VCaP (cell line): ENCODE measurements at regions not wholly inside any gene's neighbourhood (a gene's known extent, or its start where the extent isn't known, plus 50 kb on each side); places are given as distances from the start of the nearest gene placed in this dataset.

Source experiments
- H3K27ac ChIP-seq: fragments of 450-650 bp; 2 replicates; pipeline ENCODE4 v1.5.1; 2017
- TF ChIP-seq, protein P1 (sequence below): fragments of 450-650 bp; conservative IDR thresholded peaks from 2 replicates; pipeline ENCODE4 v1.5.1; 2017; ENCODE audit warnings: mild to moderate bottlenecking, moderate library complexity

DNA sequence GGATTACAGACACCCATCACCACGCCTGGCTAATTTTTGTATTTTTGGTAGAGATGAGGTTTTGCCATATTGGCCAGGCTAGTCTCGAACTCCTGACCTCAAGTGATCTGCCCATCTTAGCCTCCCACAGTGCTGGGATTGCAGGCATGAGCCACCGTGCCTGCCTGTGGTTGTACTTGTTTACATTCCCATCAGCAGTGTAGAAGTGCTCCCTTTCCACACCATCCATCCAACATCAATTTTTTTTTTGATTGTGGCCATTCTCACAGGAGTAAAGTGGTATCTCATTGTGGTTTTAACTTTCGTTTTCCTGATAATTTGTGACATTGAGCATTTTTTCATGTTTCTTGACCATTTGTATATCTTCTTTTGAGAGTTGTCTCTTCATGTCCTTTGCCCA is 1019.4 kb upstream of the SLC10A2 start:
- TF ChIP-seq, protein P1, sequence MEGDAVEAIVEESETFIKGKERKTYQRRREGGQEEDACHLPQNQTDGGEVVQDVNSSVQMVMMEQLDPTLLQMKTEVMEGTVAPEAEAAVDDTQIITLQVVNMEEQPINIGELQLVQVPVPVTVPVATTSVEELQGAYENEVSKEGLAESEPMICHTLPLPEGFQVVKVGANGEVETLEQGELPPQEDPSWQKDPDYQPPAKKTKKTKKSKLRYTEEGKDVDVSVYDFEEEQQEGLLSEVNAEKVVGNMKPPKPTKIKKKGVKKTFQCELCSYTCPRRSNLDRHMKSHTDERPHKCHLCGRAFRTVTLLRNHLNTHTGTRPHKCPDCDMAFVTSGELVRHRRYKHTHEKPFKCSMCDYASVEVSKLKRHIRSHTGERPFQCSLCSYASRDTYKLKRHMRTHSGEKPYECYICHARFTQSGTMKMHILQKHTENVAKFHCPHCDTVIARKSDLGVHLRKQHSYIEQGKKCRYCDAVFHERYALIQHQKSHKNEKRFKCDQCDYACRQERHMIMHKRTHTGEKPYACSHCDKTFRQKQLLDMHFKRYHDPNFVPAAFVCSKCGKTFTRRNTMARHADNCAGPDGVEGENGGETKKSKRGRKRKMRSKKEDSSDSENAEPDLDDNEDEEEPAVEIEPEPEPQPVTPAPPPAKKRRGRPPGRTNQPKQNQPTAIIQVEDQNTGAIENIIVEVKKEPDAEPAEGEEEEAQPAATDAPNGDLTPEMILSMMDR = no peak

DNA sequence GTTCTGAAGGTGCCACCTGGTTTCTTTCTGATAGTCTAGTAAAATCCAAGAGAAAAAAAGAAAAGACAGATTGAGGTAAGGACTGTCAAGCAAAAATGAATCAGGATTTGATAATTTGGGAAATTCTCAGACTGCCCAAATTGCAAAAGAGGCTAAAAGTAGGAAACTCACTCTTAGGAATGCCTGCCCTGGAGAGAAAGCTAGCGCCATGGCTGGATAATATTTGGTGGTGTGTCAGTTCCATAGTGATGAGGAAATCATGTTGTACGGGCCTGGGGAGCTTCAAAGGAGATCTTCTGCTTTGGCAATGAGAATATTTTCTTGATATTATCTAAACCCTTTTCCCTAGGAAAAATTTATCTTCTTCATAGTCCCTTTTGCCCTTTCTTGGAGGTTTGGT is 1008.1 kb upstream of the SLC10A2 start:
- TF ChIP-seq, protein P1 = no peak
- H3K27ac ChIP-seq = no peak overlapping the region

More for the DNA sequence above, 1019.4 kb upstream of the SLC10A2 start:
- no peak overlapping the region for H3K27ac ChIP-seq

DNA sequence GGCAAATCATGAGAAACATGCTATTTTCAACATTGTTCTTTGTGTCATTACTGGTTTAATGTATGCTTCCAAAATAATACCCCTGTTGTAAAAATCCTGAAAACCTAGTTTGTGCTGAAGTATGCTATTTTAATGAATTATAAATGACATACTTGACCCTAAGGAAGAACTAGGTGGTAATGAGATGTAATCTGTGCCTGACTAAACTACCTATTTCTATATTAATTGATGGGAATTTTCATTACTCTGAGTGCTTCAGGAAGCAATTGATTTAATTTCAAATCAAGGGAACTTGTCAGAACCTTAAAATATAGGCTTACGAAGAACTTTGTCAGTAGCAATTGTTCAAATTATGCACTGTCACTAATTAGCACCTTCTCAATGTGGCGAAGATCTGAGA is 1005.6 kb upstream of the SLC10A2 start:
- TF ChIP-seq, protein P1 = no peak
- no peak overlapping the region for H3K27ac ChIP-seq

DNA sequence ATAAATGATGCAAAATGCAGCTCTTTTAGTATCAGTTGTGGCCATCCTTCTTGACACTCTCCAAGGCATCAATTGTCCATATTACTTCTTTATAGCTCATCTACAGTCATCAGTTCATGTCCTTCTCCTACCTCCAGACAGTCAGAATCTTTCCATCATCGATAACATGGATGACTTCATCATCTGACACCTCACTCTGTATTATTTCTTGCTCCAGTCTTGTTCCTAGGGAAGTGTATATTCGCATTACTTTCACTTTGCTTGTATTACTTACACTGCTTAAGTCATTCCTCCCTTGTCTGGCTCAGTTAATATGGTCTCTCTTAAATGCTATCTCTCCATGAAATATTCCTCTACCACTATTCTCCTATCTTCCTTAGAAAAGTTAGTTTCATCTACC is 999.1 kb upstream of the SLC10A2 start:
- TF ChIP-seq, protein P1 = no peak
- H3K27ac ChIP-seq = no peak overlapping the region

DNA sequence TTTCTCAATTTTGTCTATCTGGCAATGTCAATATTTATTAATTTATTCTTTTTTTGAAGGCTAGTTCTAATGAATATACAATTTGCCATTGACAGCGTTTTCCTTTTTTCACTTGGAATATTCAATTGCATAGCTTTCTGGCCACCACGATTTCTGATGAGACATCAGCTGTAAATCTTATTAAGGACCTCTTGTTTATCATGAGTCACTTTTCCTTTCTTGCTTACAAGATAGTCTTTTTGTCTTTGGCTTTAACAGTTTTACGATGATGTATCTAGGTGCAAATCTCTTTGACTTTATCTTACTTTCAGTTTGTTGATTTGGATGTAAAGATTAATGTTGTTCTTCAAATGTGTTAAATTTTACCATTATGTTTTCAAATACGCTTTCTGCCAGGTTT is 991.6 kb upstream of the SLC10A2 start:
- TF ChIP-seq, protein P1 = no peak

DNA sequence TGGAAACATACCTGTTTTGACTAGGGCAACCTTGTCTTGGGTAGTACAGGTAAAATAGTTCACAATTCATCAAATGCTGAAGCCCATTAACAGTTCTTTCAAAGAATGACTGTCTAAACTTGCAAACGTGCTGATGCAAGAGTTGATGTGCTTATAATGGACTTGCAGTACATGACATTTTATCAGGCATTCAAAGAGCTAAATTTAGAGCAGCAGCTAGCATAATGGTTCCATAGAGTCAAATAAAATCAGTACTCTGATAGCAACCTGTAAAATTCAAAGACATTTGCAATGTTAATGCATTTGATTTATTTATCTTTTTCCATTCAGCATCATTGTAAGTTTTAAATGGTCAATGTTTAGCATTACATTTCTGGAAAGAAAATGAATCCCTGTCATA is 979.7 kb upstream of the SLC10A2 start:
- TF ChIP-seq, protein P1 = no peak
- no peak overlapping the region for H3K27ac ChIP-seq

More for the DNA sequence above, 991.6 kb upstream of the SLC10A2 start:
- H3K27ac ChIP-seq = no peak overlapping the region

DNA sequence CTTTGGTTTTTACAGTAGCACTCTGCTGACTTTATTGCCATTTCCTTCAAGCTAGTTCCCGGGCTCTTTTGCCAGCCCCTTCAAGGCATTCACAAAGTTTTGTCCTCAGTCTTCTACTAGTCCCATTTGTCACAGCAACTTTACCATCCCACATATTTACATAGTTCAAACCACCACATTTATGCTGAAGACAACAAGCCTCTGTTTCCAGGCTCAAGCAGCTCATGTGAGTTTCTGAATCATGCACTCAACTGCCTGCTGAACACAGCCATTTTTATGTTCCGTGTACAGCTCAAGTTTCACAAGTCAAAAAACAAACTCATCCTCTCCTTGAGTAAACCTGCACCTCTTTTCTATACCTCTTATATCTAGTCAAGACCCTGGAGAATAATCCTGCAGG is 977.0 kb upstream of the SLC10A2 start:
- no peak overlapping the region for H3K27ac ChIP-seq
- TF ChIP-seq, protein P1 = no peak

DNA sequence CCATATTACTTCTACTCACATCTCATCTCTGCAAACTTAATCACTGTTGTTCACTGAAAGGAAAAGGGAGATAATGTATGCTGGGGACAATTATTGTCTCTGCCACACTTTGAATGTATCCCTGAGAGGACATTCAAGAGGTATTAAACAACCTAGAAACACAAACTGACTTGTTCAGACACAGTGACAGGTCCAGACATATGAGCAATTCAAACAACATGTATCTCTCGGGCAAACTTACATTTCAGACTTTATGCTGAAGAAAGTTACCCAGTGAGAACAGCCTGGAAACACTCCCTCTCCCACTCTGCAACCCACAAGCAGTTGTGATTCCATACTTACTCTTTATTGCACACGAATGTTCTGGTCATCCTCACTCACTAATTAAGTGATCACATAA is 968.7 kb upstream of the SLC10A2 start:
- H3K27ac ChIP-seq = no peak overlapping the region
- TF ChIP-seq, protein P1 = no peak
